ENCODE measurements at regions not wholly inside any gene's neighbourhood (a gene's known extent, or its start where the extent isn't known, plus 50 kb on each side); places are given as distances from the start of the nearest gene placed in this dataset.

GRCh38 chr14:71525663-71526221 lies 406.5 kb upstream of the RGS6 start:
- no peaks in the 10 kb centered on the region for H3K9me3 ChIP-seq
- H3K27ac ChIP-seq = no peak overlapping the region
- no peak overlapping the region for H3K4me3 ChIP-seq
- no peak for TF ChIP-seq CTCF (IDR thresholded peaks at IDR 0.05)
- H3K27me3 ChIP-seq (replicated peaks; ENCODE audit: insufficient read depth) = no peaks in the 10 kb centered on the region
- no peak for ATAC-seq (ENCODE audit: insufficient number of reproducible peaks, low FRiP score, low read depth)
- H3K36me3 ChIP-seq = no peaks in the 10 kb centered on the region
- no peak for DNase-seq (ENCODE audit: low spot score)
- peaks cover 4 to 27% of the 10 kb centered on the region in 2 donors for H3K4me1 ChIP-seq (ENCODE audit: control insufficient read depth in 1 of 2, low read depth in 2 of 2)

- no peak for DNase-seq (ENCODE audit: low spot score)
- H3K27me3 ChIP-seq (replicated peaks; ENCODE audit: insufficient read depth) = no peaks in the 10 kb centered on the region
- peaks cover 4 to 34% of the 10 kb centered on the region in 2 donors for H3K4me1 ChIP-seq (ENCODE audit: control insufficient read depth in 1 of 2, low read depth in 2 of 2)
- no peak for TF ChIP-seq CTCF (IDR thresholded peaks at IDR 0.05)
- no peak for ATAC-seq (ENCODE audit: insufficient number of reproducible peaks, low FRiP score, low read depth)
- H3K4me3 ChIP-seq = no peak overlapping the region
- H3K9me3 ChIP-seq = no peaks in the 10 kb centered on the region
- H3K36me3 ChIP-seq = no peaks in the 10 kb centered on the region
- H3K27ac ChIP-seq = no peak overlapping the region
These were observed 405.8 kb upstream of the RGS6 start for GRCh38 chr14:71526388-71526787.

- no peak for TF ChIP-seq CTCF (IDR thresholded peaks at IDR 0.05)
- H3K4me3 ChIP-seq = peak overlapping the region; percentile 14
- DNase-seq (ENCODE audit: low spot score) = no peak
- no peaks in the 10 kb centered on the region for H3K9me3 ChIP-seq
- no peaks in the 10 kb centered on the region for H3K36me3 ChIP-seq
- no peaks in the 10 kb centered on the region for H3K27me3 ChIP-seq (replicated peaks; ENCODE audit: insufficient read depth)
- no peak overlapping the region for H3K27ac ChIP-seq
- peaks cover 11 to 47% of the 10 kb centered on the region in 2 donors for H3K4me1 ChIP-seq (ENCODE audit: control insufficient read depth in 1 of 2, low read depth in 2 of 2)
- ATAC-seq (ENCODE audit: insufficient number of reproducible peaks, low FRiP score, low read depth) = no peak
These were observed 404.4 kb upstream of the RGS6 start for GRCh38 chr14:71527838-71528237.

- Histone ChIP-seq H3K4me3 (peak overlapping the region; percentile 42), H3K4me1 (ENCODE audit: control insufficient read depth in 1 of 2, low read depth in 2 of 2) (peaks cover 18 to 54% of the 10 kb centered on the region in 2 donors), H3K27me3 (replicated peaks; ENCODE audit: insufficient read depth) (no peaks in the 10 kb centered on the region), H3K27ac (peak overlapping the region; percentile 60 to 73), H3K36me3 (no peaks in the 10 kb centered on the region), H3K9me3 (no peaks in the 10 kb centered on the region)
- DNase-seq (ENCODE audit: low spot score) (peak; percentile 12), ATAC-seq (ENCODE audit: insufficient number of reproducible peaks, low FRiP score, low read depth) (peak; percentile 61)
- TF ChIP-seq CTCF (IDR thresholded peaks at IDR 0.05) = no peak
These were observed 402.4 kb upstream of the RGS6 start for GRCh38 chr14:71529848-71530247.

GRCh38 chr14:71532344-71532743 lies 399.9 kb upstream of the RGS6 start:
- no peak for DNase-seq (ENCODE audit: low spot score)
- ATAC-seq (ENCODE audit: insufficient number of reproducible peaks, low FRiP score, low read depth) = no peak
- peak overlapping the region; percentile 27 to 59 for H3K27ac ChIP-seq

More at GRCh38 chr14:71532344-71532743, 399.9 kb upstream of the RGS6 start:
- Histone ChIP-seq H3K4me3 (no peak overlapping the region), H3K27me3 (replicated peaks; ENCODE audit: insufficient read depth) (no peaks in the 10 kb centered on the region), H3K36me3 (no peaks in the 10 kb centered on the region), H3K9me3 (no peaks in the 10 kb centered on the region), H3K4me1 (ENCODE audit: control insufficient read depth in 1 of 2, low read depth in 2 of 2) (peaks cover 18 to 67% of the 10 kb centered on the region in 2 donors)
- TF ChIP-seq CTCF (IDR thresholded peaks at IDR 0.05) = no peak
